ENCODE measurements at regions not wholly inside any gene's neighbourhood (a gene's known extent, or its start where the extent isn't known, plus 50 kb on each side); places are given as distances from the start of the nearest gene placed in this dataset.
"Not testable (repeated sequence)": the region's sequence is repeated elsewhere in the genome, so short reads cannot be mapped to it uniquely, and the experiment has no call there.

DNA sequence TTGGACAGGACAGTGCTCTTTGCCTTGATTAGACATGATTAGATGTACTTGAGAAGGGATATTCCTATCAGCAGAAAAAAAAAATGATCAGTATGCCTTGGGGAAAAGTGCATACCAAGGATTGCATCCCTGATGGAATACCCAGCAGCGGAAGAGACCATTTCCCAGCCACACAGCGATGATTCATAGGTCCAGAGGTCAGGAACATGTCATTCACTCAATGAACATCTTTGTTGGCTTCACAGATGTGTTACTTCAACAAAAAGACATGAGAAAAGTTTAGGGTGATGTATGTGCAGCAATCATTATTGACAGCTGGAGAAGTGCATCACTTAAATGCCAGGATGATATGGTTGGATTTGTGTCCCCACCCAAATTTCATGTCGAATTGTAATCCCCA, 293.5 kb downstream of the ZNF674 start:
- intact Hi-C loops (cut with DNase I, micrococcal nuclease): no loop called here
- no peak for ATAC-seq
- DNase-seq: no peak

DNA sequence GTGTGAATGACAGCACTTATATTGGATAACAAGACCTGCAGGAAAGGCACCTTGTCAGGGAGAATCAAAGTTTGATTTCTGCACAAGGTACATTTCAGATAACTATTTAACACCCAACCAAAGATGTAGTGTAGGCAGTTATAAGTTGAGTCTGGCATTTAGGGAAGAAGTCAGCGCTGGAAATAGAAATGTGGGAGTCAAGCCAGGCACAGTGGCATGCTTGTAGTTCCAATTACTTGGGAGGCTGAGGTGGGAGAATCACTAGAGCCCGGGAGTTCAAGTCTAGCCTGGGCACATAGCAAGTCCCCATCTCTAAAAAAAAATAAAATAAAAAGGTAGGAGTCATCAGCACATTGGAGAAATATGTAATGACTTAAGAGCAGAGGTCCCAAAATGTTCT, 295.1 kb downstream of the ZNF674 start:
- no peak for DNase-seq
- intact Hi-C loops (cut with DNase I, micrococcal nuclease): no loop called here
- ATAC-seq: no peak

DNA sequence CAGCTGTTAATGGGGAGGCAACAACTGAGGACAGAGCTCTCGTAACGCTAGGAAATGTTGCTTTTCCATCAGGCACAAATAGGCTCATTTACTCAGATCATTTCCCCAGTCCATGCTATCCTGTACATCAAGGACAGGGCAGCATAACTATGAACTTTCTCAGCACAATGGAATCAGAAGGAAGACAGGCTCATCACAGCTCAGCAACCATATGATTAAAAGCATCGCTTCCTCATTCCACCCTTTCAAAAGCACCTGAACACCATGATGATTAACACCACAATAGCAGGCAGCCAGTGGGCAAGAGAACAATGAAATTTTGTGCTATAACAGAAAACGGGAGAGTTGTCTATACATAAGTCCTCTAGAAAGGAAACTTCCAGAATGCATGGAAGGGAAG, 297.8 kb downstream of the ZNF674 start:
- no peak for ATAC-seq
- DNase-seq: no peak
- intact Hi-C loops (cut with DNase I, micrococcal nuclease): no loop called here

DNA sequence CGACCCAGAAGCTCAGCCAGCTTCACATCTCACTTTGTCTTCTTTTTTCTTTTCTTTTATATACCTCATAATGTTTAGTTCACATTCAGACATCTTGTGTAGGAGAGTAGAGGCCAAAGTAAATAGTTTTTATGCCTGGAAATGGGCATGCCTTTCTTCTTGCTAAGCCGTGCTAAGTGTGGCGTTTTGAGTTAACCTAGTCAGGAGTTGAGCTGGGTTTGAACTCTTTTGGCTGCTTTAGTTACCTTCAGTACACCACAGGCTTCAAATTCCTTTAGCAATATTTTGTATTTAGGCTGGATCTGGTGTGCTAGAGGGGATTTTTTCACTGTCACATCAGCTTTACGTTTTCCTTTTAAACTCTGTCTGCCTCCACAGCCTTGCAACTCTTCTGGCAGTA, 300.8 kb downstream of the ZNF674 start:
- no peak for ATAC-seq
- intact Hi-C loops (cut with DNase I, micrococcal nuclease): no loop called here

DNA sequence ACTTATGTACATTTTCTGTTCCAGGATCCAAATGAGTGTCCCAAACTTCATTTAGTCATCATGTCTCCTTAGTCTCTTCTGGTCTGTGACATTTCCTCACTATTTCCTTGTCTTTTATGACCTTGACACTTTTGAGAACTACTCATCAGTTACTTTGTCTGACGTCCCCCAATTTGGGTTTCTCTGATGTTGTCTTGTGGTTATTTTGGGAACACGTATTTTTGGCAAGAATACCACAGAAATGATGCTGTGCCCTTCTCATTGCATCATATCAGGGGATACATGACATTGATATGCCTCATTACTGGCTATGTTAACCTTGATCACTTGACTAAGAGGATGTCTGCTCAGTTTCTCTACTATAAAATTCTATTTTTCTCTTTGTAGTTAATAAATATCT, 308.8 kb downstream of the ZNF674 start:
- ATAC-seq: no peak
- DNase-seq: no peak
- intact Hi-C loops (cut with DNase I, micrococcal nuclease): no loop called here

More for the DNA sequence above, 300.8 kb downstream of the ZNF674 start:
- DNase-seq: no peak

DNA sequence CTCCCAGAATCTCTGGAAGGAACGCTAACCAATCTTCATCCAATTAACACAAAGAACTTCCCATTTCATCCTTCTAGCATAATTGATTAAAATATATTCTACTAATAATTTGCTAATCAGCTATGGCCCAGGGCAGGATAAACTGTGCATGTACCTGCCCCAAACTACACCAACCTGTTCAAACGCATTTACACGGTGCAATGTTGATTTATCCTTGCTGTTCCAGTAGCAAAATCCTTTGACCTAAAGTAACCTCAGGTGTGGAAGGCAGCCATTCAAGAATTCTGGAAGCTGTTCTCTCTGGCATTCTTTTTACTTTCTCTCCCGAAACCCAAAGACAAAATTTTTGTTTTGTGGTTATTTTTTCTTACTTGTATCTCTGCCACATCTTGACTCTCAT, 309.4 kb downstream of the ZNF674 start:
- intact Hi-C loops (cut with DNase I, micrococcal nuclease): no loop called here
- DNase-seq (no peak), ATAC-seq (no peak)

DNA sequence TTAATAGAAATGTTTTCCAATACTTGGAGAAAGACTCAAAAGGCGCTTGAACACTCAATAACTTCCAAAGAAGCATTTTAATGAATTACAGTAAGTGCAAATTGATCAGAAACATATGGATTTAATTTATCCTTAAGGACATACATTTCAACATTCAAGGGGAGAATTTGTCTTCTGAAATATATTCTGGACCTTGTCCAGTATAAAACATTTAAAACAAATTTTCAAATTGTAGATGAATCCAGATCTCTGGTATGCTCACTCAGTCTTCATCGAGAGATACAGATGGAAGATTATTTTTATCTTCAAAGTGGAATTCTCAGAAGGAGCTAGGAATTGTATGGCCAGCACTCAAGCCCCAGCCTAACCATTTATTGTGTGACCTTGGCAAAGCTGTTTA, 310.4 kb downstream of the ZNF674 start:
- intact Hi-C loops (cut with DNase I, micrococcal nuclease): no loop called here
- ATAC-seq: no peak
- DNase-seq: no peak

DNA sequence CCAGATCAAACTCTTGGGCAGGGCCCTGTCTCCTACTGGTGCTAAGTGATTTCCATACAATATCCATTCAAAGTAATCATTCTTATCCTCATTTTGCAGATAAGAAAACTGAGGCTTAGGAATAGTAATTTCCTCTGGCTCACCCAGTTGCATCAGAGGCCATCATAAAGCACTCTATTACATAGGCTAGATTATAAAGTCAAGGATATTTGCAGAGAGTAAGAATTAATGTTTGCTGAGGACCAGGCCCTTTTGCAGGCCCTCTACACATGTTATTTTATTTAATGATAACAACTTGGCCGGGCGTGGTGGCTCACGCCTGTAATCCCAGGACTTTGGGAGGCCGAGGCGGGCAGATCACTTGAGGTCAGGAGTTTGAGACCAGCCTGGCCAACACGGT, 316.8 kb downstream of the ZNF674 start:
- DNase-seq (no peak), ATAC-seq (peak; percentile 70)
- intact Hi-C loops (cut with DNase I, micrococcal nuclease): no loop called here

DNA sequence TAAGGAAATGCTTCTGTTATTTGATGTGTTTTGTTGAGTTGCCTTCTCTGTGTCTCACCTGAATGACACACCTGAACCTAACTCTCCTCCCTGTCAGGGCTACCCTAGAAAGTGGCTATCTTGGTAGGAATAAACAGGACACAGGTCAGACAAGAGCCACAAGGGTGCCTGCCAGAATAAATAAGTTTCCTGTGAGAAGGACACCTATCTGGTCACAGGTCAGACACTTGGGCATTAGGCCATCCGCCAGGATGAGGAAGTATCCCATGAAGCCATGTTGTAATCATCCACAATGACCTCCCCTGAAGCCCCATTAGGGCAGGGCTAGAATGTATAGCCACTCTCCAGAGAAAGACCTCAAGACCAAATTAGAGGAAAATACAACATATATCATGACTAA, 318.8 kb downstream of the ZNF674 start:
- DNase-seq (no peak), ATAC-seq (no peak)
- intact Hi-C loops (cut with DNase I, micrococcal nuclease): no loop called here

DNA sequence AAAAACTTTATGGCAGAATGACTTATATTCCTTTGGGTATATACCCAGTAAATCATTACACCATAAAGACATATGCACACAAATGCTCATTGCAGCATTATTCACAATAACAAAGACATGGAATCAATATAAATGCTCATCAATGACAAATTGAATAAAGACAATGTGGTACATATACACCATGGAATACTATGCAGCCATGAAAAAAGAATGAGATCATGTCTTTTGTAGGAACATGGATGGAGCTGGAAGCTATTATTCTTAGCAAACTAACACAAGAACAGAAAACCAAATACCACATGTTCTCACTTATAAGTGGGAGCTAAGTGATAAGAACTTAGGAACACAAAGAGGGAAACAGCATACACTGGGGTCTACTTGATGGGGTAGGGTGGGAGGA, 321.7 kb downstream of the ZNF674 start:
- intact Hi-C loops (cut with DNase I, micrococcal nuclease): not testable (repeated sequence)

DNA sequence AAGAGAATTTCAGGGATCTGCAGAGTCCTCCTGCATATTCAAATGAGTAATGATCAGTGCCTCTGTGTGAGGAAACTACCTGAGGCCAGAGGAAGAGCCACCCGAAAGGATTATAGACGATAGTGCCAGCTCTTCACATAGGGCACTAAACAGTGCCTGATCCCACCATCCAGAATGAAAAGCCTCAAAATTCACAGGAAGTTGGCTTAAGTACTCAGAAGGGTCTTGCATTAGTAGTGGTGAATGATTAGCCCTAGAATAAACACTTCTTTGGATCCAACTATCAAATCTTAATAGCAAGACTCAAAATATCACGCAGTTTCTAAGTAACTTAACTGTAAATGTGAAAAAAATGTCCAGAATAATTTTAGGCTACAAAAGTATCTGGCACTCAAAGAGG, 324.4 kb downstream of the ZNF674 start:
- no peak for ATAC-seq
- no peak for DNase-seq
- intact Hi-C loops (cut with DNase I, micrococcal nuclease): no loop called here

More for the DNA sequence above, 321.7 kb downstream of the ZNF674 start:
- ATAC-seq, DNase-seq: not testable (repeated sequence)

DNA sequence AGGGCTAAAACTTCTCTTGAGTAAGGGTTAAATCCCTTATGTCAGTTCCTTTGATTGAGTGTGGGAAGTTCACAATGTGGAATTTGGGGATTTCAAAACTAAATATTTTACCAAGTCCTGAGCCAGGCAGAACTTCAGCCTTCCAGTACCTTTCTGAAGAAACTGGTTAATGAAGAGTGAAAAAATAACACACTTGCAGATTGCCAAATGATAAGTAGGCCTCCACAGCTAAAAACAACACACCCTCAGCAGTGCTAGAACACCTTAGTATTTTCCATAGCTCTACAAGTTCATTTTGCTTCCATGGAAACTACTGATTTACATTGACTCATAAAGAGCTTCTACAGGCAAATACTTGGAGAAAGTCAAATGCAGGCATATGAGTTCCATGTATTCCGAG, 326.8 kb downstream of the ZNF674 start:
- DNase-seq (no peak), ATAC-seq (no peak)
- intact Hi-C loops (cut with DNase I, micrococcal nuclease): no loop called here

DNA sequence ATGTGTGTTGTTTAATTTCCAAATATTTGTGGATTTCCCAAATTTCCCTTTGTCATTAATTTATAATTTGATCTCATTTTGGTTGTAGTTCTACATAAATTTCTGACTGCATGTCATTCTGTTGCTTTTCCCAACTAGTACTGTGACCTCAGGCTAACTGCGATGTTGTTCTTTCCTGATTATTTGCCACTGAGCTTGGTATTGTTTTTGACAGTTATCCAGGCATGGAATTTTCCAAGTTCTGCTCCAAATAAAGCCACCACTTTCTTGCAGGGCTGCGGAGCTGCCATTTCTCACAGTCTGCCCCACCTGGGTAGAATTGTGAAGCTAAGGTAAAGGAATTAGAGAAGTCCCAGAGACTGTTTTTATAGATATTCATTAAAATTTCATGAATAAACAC, 328.8 kb downstream of the ZNF674 start:
- ATAC-seq (no peak), DNase-seq (no peak)
- intact Hi-C loops (cut with DNase I, micrococcal nuclease): no loop called here

DNA sequence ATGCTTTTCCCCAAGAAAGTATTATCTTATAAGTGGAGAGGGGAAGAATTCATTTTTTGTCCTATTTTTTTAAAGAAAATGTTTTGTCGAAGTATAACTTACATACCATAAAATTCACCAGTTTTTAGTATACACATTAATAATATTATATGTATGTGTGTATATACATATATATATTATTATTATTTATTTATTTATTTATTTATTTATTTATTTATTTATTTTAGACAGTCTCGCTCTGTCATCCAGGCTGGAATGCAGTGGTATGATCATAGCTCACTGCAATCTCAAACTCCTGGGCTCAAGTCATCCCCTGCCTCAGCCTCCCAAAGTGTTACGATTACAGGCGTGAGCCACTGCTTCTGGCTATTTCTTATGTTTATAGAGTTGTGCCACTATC, 334.1 kb downstream of the ZNF674 start:
- DNase-seq (no peak), ATAC-seq (no peak)
- intact Hi-C loops (cut with DNase I, micrococcal nuclease): no loop called here

DNA sequence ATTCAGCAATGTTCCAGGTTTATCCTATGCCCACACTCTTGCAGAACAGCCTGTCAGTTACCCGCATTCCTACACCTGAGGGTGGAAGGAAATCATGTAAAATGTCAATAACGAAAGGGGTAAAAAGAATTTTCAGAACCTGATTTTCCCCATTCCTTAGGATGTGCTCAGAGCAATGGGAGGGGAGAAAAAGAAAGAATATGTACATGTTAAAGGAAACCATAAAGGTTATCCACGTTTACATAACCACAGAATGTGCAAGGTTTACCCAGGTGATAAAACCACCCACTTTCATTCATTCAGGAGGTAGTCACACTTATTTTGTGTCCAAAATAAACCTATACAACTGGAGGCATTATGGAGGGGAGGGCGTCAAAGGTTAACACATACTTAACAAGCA, 335.5 kb downstream of the ZNF674 start:
- ATAC-seq: peak; percentile 19

DNA sequence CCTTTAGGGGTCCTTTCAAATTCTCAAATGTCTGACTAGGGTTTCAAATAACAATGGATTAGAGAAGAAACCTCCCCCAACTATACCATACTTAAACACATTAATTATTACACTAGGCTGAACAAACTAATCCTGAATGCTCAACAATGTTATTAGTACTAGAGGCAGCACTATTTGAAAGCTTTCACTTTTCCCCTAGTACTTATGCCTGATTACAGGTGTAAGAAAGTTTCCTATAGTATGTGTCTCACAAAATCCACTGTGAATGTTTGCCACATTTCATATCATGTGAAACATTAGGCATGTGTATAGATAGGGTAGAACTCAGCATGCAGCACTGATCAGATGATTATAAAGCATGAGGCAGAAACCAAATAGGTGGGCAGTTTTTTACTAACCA, 336.2 kb downstream of the ZNF674 start:
- ATAC-seq (no peak), DNase-seq (no peak)
- intact Hi-C loops (cut with DNase I, micrococcal nuclease): no loop called here

More for the DNA sequence above, 335.5 kb downstream of the ZNF674 start:
- DNase-seq: no peak
- intact Hi-C loops (cut with DNase I, micrococcal nuclease): no loop called here

DNA sequence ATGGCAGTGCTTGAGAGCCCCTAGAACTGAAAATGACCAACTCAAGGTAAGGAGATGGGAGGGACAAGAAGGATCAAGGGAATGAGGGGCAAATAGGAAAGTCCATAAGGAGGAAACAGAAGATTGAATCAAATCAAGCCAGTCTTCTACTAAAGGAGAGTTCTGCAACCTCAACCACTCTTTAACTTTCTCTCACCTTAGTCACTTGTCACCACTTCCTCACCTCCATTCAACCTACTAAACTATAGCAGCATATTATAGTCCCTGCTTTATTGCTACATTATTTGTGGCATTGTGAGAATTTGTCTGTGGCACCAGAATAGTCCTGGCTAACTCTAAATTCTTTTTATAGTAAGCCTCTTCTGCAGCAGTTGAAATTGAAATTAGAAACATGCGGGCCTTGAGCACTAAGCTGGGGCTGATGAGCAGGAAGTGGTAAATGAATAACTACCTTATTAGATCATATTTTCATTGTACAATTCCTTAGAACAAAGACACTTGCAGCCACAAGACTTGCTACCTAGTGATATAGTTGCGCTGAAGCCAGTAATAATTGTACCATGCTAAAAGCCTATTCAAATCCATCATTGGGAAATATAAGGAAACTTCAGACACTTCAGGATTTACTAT, 336.9 kb downstream of the ZNF674 start:
- DNase-seq (no peak), ATAC-seq (no peak)
- intact Hi-C loops (cut with DNase I, micrococcal nuclease): no loop called here

DNA sequence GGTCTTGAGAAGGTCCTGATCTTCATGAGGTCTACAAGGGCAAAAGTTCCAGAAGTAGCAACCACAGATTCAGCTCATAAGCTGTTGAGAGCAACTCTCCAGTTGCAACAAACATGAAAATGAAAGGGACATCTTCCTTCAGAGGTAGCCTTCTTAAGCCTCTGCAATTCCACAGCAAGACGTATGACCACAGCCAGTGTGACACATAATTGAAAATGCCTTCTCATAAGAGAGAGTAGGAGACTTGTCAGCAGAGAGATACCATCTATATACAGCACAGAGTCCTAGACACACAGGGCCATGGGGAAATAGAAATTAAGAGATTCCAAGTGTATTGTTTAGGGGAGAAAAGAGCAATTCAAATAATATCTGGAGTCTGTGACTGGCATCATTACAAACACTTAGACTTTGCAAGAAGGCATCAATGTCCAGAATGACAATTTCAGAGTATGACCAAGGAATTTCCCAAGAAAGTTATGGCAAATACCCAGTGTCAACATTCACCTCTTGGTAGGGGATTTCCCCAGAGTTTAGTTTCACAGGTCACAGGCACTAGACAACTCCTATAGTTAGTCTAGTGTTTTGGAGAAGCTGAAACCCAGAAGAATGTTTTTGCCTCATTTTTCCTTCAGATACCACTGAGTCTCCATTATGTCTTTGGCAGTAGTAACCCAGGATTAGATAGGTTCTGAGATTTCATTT, 340.3 kb downstream of the ZNF674 start:
- ATAC-seq (no peak), DNase-seq (no peak)
- intact Hi-C loops (cut with DNase I, micrococcal nuclease): no loop called here

DNA sequence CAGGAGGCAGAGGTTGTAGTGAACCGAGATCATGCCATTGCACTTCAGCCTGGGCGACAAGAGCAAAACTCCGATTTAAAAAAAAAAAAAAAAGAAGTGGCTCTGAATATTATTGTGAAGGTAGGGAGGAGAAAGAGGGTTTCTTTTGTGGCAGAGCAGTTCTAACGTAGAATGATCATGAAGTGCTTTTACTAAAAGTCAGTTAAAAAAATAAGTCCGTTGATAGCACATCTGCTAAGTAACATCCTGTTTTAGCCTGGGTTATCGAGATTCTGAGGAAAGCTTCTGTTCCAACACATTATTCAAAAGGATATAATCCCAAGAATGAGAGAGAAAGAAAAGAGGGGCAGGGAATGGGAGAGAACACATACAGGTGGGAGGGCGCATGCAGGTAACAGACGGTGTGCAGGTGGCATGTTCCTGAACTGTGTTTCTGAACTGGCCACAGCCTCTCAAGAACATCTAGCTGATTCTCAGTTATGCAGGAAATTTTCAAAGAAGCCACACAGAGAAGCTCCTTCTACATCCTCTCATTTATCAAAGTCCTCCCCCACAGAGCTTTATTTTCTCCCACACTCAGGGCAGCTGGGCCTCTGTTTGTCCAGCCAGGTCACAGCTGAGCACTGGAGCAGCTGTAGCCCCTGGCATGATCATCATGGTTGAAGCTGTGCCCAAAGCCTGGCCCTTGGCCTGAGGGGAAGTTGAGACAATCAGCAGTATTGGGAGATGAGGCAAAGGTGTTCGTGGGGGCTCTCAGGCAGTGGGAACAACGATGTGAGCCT, 342.3 kb downstream of the ZNF674 start:
- DNase-seq (no peak), ATAC-seq (no peak)
- intact Hi-C loops (cut with DNase I, micrococcal nuclease): no loop called here

DNA sequence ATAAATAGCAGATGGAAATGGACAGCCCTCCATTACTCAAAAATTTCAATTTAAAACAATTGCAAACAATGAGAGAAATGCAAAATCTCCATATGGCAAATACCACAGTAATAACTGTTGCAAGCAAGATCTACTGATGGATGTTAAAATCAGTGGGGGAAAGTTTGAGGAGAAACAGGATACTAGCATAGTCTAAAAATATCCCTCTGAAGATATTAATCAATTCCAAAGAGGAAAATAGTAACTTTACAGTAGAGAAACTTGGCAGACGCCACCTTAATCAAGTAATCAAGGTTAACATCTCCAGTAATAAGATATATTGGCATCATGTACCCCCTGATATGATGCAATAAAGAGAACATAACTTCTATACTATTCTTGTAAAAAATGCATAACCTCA, 344.8 kb downstream of the ZNF674 start:
- ATAC-seq (no peak), DNase-seq (no peak)
- intact Hi-C loops (cut with DNase I, micrococcal nuclease): no loop called here
